HG02763 (cell line): ENCODE measurements at regions not wholly inside any gene's neighbourhood (a gene's known extent, or its start where the extent isn't known, plus 50 kb on each side); places are given as distances from the start of the nearest gene placed in this dataset.
"Not testable (repeated sequence)": the region's sequence is repeated elsewhere in the genome, so short reads cannot be mapped to it uniquely, and the experiment has no call there.

Experiments
- ATAC-seq: cut with Tn5 transposase; IDR thresholded peaks from one replicate; pipeline ENCODE4 v1.9.1; 2021; ENCODE audit warnings: mild to moderate bottlenecking, moderate library complexity; ENCODE audit not compliant: unreplicated experiment

DNA sequence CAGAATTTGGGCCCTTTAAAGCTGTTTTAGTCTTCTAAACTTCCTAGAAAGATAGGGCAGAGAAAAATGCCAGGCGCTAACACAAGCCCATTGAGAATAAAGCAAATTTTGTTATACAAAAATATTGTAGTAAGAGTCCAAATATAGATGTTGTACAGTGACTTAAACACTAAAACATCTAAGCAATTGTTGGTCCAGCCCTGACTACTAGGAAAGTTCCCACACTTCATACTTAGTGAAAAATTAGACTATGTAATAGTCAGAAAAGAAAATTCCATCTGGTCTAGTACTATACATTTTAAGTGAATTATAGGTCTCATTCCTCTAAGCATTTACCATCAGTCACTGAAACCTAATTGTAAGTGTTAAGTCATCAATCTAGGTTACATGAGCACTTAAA lies 1518.3 kb upstream of the SLC10A2 start:
- ATAC-seq: no peak

- ATAC-seq: no peak
These were observed 1514.7 kb upstream of the SLC10A2 start for GRCh38 chr13:104580931-104581330.

DNA sequence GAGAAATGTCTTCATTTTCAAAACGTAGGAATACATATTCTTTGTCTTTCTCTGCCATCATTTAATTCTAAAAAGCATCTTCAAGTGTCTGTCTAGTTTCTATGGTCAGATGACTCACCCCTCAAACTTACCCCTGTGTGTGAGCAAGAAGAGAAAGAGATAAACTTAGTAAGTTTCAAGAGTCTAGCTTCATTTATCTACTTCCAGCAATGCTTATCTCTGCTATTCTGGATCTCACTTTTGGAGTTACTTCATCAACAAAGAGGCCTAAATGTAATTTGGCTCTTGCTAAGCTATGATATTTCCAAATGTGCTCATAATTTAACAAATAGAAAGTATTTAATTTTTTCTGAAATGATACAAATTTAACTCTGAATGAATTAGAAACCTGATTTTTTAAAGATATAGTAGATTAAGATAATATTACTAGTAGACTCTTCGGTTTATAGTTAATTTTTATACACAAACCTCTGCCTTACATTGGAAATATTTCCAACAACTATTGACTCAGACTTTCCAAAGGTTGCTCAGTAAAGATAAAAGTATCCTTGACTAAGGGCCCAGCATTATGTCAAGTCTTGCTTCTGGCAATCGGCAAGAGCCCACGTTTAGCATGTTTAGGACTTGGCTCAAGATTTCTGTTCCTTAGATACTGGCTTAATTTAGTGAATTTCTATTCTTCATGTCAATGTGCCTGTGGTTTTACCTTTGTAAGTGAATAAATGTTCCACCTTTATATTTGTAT lies 1511.0 kb upstream of the SLC10A2 start:
- ATAC-seq: no peak

- no peak for ATAC-seq
These were observed 1505.6 kb upstream of the SLC10A2 start for GRCh38 chr13:104571893-104572229.

DNA sequence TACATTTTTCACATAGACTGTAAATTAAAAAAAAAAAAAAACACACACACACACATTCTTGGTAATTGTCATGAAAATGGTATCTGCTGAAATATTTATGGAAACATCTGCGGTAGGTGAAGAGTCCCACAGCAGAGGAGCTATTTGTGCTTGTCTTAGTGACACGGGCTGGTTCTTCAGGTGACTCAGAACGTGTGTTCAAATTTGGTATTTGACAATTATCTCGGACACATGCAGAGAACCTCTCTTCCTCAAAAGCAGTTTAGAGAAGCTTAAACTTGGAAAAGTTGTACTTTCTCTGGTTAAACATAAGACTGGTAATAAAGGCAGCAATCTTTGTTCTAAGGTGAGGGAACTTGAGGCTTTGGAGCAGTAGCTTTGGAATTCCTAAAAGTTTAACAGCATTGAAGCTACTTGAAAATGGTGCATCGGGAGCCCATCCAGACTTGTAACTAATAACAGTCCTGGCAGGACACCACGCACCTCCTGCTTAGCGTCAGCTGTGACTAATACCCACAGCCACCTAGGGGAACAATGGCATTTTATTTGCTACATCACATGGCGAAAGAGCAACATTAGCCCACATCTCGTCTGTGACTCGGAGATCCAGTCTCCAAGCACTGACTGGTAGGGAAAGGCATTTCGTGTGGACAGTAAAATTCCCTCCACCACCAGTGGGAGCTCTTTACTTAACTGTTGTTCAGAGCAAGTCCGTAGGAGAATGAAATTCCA lies 1505.1 kb upstream of the SLC10A2 start:
- no peak for ATAC-seq

GRCh38 chr13:104567114-104567513 lies 1500.9 kb upstream of the SLC10A2 start:
- ATAC-seq: no peak

- no peak for ATAC-seq
These were observed 1499.7 kb upstream of the SLC10A2 start for GRCh38 chr13:104565888-104566287.

GRCh38 chr13:104553896-104554295 lies 1487.7 kb upstream of the SLC10A2 start:
- ATAC-seq: no peak

- ATAC-seq: no peak
These were observed 1487.0 kb upstream of the SLC10A2 start for GRCh38 chr13:104553186-104553585.

- no peak for ATAC-seq
These were observed 1468.6 kb upstream of the SLC10A2 start for GRCh38 chr13:104534847-104535246.

GRCh38 chr13:104532132-104532531 lies 1465.9 kb upstream of the SLC10A2 start:
- no peak for ATAC-seq

DNA sequence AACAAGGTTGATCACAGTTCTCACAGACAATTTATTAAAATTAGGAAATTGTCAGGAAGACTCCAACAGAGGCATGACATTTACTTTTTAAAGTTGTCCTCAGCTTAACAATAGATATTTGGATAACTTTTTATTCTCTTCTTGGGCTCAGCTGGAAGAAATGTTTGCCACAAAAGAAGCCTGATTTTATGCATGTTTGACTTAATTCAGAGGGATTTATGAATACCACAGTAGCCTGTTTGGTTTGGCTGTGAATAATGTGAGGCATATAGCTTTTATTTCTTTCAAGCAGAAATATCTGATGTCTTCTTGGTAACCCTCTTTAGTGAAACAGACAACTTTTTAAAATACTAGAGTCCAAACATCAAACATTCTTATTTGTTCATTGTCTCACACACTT lies 1464.5 kb upstream of the SLC10A2 start:
- ATAC-seq: no peak

DNA sequence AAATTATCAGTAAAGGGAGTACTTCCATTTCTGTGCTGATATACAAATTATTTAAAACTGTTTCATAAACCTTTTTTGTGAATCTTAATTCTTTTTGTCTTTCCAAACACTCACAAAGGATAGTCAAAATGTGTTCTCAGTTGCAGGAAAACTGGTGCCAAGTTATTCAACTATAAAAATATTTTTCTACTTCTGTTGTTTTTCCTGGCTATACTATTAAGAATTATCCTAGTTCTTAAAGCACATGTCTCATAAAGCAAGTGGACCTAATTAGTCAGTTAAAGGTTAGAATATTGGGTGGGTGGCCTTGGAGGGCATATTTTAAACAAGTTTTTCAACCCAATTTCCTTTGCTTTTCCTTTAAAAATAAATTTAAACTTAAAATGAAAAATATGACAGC lies 1460.3 kb upstream of the SLC10A2 start:
- ATAC-seq: no peak

GRCh38 chr13:104525467-104525866 lies 1459.2 kb upstream of the SLC10A2 start:
- ATAC-seq: no peak

- ATAC-seq: no peak
These were observed 1456.2 kb upstream of the SLC10A2 start for GRCh38 chr13:104522235-104523072.

DNA sequence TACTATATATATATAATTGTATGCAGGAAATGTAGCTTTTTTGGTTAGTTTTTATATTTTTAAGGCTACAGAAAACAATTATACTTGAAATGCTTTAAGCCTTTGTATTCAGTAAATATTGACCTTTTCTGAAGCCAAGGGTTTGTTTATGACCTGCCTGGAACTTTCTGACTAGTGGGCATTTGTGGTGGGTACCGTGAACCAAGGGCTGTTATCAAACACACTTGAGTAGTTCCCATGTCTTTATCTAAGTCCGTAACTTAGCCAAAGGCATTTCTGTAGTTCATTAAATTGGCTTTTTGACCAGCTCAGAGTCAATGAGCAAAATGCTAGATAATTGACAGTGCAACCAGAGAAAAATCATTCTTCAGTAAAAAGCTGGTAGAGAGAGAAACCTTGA lies 1444.2 kb upstream of the SLC10A2 start:
- no peak for ATAC-seq

GRCh38 chr13:104493502-104493901 lies 1427.3 kb upstream of the SLC10A2 start:
- not testable (repeated sequence) for ATAC-seq

GRCh38 chr13:104491916-104492315 lies 1425.7 kb upstream of the SLC10A2 start:
- ATAC-seq: no peak

- ATAC-seq: no peak
These were observed 1420.8 kb upstream of the SLC10A2 start for GRCh38 chr13:104487006-104487405.

DNA sequence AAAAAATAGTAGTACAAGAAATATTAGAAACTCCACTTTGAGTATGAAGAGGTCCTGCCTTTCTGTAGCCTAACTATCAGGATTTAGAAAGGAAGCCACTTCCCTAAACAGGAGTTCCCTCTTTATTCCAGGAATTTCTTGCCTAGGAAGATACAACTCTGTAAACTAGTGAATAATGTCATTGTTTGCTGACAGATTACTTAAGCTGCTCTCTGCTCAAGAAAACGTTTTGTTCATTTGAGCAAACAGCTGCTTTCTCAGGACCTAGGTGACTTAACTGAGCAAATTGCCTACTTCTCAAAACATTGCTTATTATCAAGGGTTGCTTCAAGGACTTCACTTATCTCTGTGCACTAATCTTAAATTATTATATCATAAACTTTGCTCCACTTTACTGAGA lies 1419.4 kb upstream of the SLC10A2 start:
- ATAC-seq: no peak

GRCh38 chr13:104483631-104484030 lies 1417.4 kb upstream of the SLC10A2 start:
- ATAC-seq: no peak

DNA sequence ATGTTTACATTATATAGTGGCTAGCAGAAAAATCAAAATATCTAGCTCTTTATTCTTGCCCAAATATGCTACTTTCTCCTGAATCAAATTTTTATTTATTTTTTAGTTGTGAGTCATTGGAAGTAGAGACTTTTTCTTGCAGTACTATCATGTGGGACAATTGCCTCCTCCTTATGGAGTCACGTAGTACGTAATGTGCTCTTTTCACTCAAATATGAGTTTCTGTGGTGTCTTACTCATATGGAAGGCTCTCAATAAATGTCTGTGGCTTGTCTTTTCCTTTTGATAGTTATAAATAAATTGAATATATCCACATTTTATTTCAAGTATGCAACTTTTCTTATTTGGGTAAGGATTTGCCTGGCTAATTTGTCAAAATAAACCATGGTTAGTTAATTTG lies 1411.0 kb upstream of the SLC10A2 start:
- ATAC-seq: no peak
